Keratinocyte (primary cell): ENCODE measurements at regions not wholly inside any gene's neighbourhood (a gene's known extent, or its start where the extent isn't known, plus 50 kb on each side); places are given as distances from the start of the nearest gene placed in this dataset.

Experiments used
- DNase-seq: peaks from one replicate; pipeline ENCODE4 v3.0.0-alpha.2; 2011; ENCODE audit warnings: low read depth, missing footprints, low spot score
- FAIRE-seq: peaks from 2 replicates; lab custom pipeline; 2011; peaks lifted over from hg19 to GRCh38; lab: Jason Lieb, UNC
- H2AFZ ChIP-seq: 2 replicates; pipeline ENCODE4 v1.6.0; 2012; ENCODE audit warnings: low read length, control low read depth, inconsistent platforms; ENCODE audit not compliant: control insufficient read depth
- H3K27ac ChIP-seq: 2 replicates; pipeline ENCODE4 v1.5.1; 2011; ENCODE audit warnings: low read length; ENCODE audit not compliant: control insufficient read depth, insufficient read depth
- H3K27me3 ChIP-seq: 3 replicates; pipeline ENCODE4 v1.6.0; 2011; ENCODE audit warnings: low read length; ENCODE audit not compliant: control insufficient read depth, insufficient read depth; ENCODE audit errors: extremely low read depth
- H3K36me3 ChIP-seq, 2 experiments: 2 replicates in 1 of 2; 3 replicates in 1 of 2; pipeline ENCODE4 v1.5.1; 2011; ENCODE audit warnings: low read length in 2 of 2, mild to moderate bottlenecking in 1 of 2; ENCODE audit not compliant: control insufficient read depth in 2 of 2, insufficient read depth in 2 of 2; ENCODE audit errors: extremely low read depth in 1 of 2
- H3K4me1 ChIP-seq: 3 replicates; pipeline ENCODE4 v1.5.1; 2011; ENCODE audit warnings: low read length; ENCODE audit not compliant: control insufficient read depth, insufficient read depth; ENCODE audit errors: extremely low read depth
- H3K4me2 ChIP-seq: 3 replicates; pipeline ENCODE4 v1.6.0; 2011; ENCODE audit warnings: low read depth, low read length; ENCODE audit not compliant: control insufficient read depth, insufficient read depth; ENCODE audit errors: extremely low read depth
- H3K4me3 ChIP-seq, 3 experiments: fragments of 200-600 bp in 1 of 3; sonication (generic) in 1 of 3; 2 replicates in 2 of 3; 3 replicates in 1 of 3; pipeline ENCODE4 v1.5.1; 2011 to 2016; ENCODE audit warnings: low read length in 3 of 3, mild to moderate bottlenecking in 3 of 3, control low read depth in 2 of 3, inconsistent platforms in 1 of 3, low read depth in 1 of 3, mixed read lengths in 1 of 3, mixed run types in 1 of 3, moderate library complexity in 1 of 3; ENCODE audit not compliant: control insufficient read depth in 2 of 3, insufficient read depth in 2 of 3; ENCODE audit errors: extremely low read depth in 1 of 3
- H3K79me2 ChIP-seq: 2 replicates; pipeline ENCODE4 v1.6.0; 2012; ENCODE audit warnings: low read length; ENCODE audit not compliant: control insufficient read depth, insufficient read depth
- H3K9ac ChIP-seq: 3 replicates; pipeline ENCODE4 v1.6.0; 2011; ENCODE audit warnings: low read length; ENCODE audit not compliant: control insufficient read depth, insufficient read depth; ENCODE audit errors: extremely low read depth
- H3K9me1 ChIP-seq: 3 replicates; pipeline ENCODE4 v1.6.0; 2011; ENCODE audit warnings: low read length; ENCODE audit not compliant: control insufficient read depth, insufficient read depth; ENCODE audit errors: extremely low read depth
- H3K9me3 ChIP-seq: 2 replicates; pipeline ENCODE4 v1.5.1; 2012; ENCODE audit warnings: low read depth, low read length; ENCODE audit not compliant: control insufficient read depth
- H4K20me1 ChIP-seq: 3 replicates; pipeline ENCODE4 v1.6.0; 2011; ENCODE audit warnings: low read length; ENCODE audit not compliant: control insufficient read depth, insufficient read depth; ENCODE audit errors: extremely low read depth
- CTCF ChIP-seq, 3 experiments: IDR thresholded peaks in 1 of 3; conservative IDR thresholded peaks in 1 of 3; optimal IDR thresholded peaks in 1 of 3; 2 replicates in 2 of 3; 3 replicates in 1 of 3; pipeline versions ENCODE3 to v1.5.1; 2011; ENCODE audit warnings: low read length in 3 of 3, mild to moderate bottlenecking in 3 of 3, moderate library complexity in 2 of 3, control low read depth in 1 of 3, inconsistent platforms in 1 of 3; ENCODE audit not compliant: insufficient read depth in 2 of 3; ENCODE audit errors: extremely low read depth in 1 of 3
- EZH2 ChIP-seq: IDR thresholded peaks from one replicate; pipeline ENCODE4 v1.6.1; 2012; ENCODE audit warnings: inconsistent platforms, mild to moderate bottlenecking, low read length, moderate library complexity
- dilution Hi-C: fragments of 300-500 bp; cut with MboI; formaldehyde crosslinking; loops from one replicate; pipeline ENCODE4 v1.7.0; 2020; ENCODE audit warnings: low sequenced_read_pairs; ENCODE audit not compliant: extremely low pct_ligation_motif_present

DNA sequence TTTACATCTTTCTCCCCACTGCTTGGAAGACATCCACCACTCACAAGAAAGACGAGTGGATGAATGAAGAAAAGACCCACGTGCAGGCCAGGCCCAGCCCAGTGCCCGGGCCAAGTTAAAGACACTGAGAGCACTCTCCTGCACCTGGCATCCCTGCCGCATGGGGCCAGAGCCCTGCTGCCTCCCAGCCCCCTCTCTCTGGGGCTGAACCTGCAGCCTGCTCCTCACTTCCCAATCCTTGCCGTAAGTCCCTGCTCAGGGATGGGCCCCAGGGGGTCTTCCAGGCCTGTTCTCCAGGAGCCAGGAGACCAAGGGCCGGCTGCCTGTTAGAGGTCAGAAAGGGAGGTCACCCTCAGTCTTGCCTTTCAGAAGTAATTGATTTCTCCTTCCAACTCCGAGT lies 168.5 kb upstream of the ZC3H12A start:
- TF ChIP-seq EZH2, result no peak
- no peak for TF ChIP-seq CTCF (optimal IDR thresholded peaks at IDR 0.05 in 1 of 3, IDR thresholded peaks at IDR 0.05 in 1 of 3, conservative IDR thresholded peaks at IDR 0.05 in 1 of 3; ENCODE audit: extremely low read depth in 1 of 3, insufficient read depth in 2 of 3, low read length in 3 of 3)
- FAIRE-seq (no peak), DNase-seq (no peak)
- H3K36me3 ChIP-seq, result no peaks in the 10 kb centered on the region
- H3K4me1 ChIP-seq, result no peaks in the 10 kb centered on the region
- H3K9me3 ChIP-seq, result no peaks in the 10 kb centered on the region
- no peaks in the 10 kb centered on the region for H4K20me1 ChIP-seq
- dilution Hi-C loops, result no loop called here
- no peaks in the 10 kb centered on the region for H3K27me3 ChIP-seq
- no peak overlapping the region for H2AFZ ChIP-seq
- no peaks in the 10 kb centered on the region for H3K79me2 ChIP-seq
- no peak overlapping the region for H3K4me2 ChIP-seq
- no peaks in the 10 kb centered on the region for H3K9me1 ChIP-seq
- no peak overlapping the region for H3K9ac ChIP-seq
- no peak overlapping the region for H3K4me3 ChIP-seq
- H3K27ac ChIP-seq, result no peak overlapping the region

DNA sequence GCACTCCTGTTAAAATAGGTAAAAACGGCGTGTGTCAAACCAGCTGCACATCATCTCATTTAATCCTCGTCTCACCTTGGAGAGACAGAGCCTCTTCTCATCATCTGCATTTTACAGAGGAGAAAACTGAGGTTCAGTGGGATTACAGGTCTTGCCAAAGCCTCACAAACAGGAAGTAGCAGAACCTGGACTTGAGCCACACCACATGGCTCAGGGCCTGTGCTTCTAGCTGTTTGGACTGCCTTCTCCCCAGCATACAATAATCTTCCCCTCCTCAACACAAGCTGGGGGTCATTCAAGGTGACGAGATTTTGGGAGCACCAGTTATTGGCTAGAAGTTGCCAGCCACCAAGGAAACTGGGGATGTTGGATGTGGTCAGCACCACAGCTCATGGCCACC lies 167.9 kb upstream of the ZC3H12A start:
- dilution Hi-C loops, result no loop called here
- FAIRE-seq, result no peak

More for the DNA sequence above, 167.9 kb upstream of the ZC3H12A start:
- no peak for DNase-seq
- H3K36me3 ChIP-seq, result no peaks in the 10 kb centered on the region
- H4K20me1 ChIP-seq, result no peaks in the 10 kb centered on the region
- H3K4me2 ChIP-seq, result no peak overlapping the region
- no peaks in the 10 kb centered on the region for H3K4me1 ChIP-seq
- H2AFZ ChIP-seq, result no peak overlapping the region
- H3K4me3 ChIP-seq, result no peak overlapping the region
- no peak overlapping the region for H3K9ac ChIP-seq
- no peaks in the 10 kb centered on the region for H3K79me2 ChIP-seq
- no peak for TF ChIP-seq CTCF (optimal IDR thresholded peaks at IDR 0.05 in 1 of 3, IDR thresholded peaks at IDR 0.05 in 1 of 3, conservative IDR thresholded peaks at IDR 0.05 in 1 of 3; ENCODE audit: extremely low read depth in 1 of 3, insufficient read depth in 2 of 3, low read length in 3 of 3)
- TF ChIP-seq EZH2, result no peak
- H3K27ac ChIP-seq, result no peak overlapping the region
- H3K9me1 ChIP-seq, result no peaks in the 10 kb centered on the region
- no peaks in the 10 kb centered on the region for H3K9me3 ChIP-seq
- H3K27me3 ChIP-seq, result no peaks in the 10 kb centered on the region
